ENCODE measurements at regions not wholly inside any gene's neighbourhood (a gene's known extent, or its start where the extent isn't known, plus 50 kb on each side); places are given as distances from the start of the nearest gene placed in this dataset.

GRCh38 chrX:106100442-106100841, 61.9 kb upstream of the SERPINA7 start:
- H3K4me3 Mint-ChIP-seq = no peak overlapping the region
- DNase-seq = no peak
- no peak overlapping the region for H3K27ac Mint-ChIP-seq
- H3K9me3 Mint-ChIP-seq = peaks cover 83% of the 10 kb centered on the region
- H3K36me3 Mint-ChIP-seq (ENCODE audit: low read depth) = no peaks in the 10 kb centered on the region
- H3K27me3 Mint-ChIP-seq (ENCODE audit: low read depth, poor library complexity) = peaks cover 3% of the 10 kb centered on the region
- no peak for TF ChIP-seq CTCF (IDR thresholded peaks at IDR 0.05)
- no peaks in the 10 kb centered on the region for H3K4me1 Mint-ChIP-seq

Data from nephron progenitor cell (in vitro differentiated cells).